GM12878 (cell line): ENCODE measurements at regions not wholly inside any gene's neighbourhood (a gene's known extent, or its start where the extent isn't known, plus 50 kb on each side); places are given as distances from the start of the nearest gene placed in this dataset.

Experiments
- ATAC-seq: fragments of 200-7000 bp; cut with Tn5 transposase; 3 replicates; pipeline ENCODE4 v1.9.1; 2020; ENCODE audit warnings: mild to moderate bottlenecking, moderate library complexity
- BruUV-seq: library from RNA; stranded (reverse); fragments of 400-500 nt; replicated peaks from 2 replicates; lab custom pipeline; 2021; lab: Mats Ljungman, UMichigan
- CTCF ChIA-PET: fragments of 300-600 bp; sonication (Branson Sonifier 250); formaldehyde crosslinking; extraction: SDS; loops from one replicate; lab custom pipeline; 2021; ENCODE audit warnings: inconsistent platforms; lab: Yijun Ruan, JAX
- POLR2A ChIA-PET: fragments of 350-600 bp; formaldehyde crosslinking; extraction: SDS; loops from one replicate; lab custom pipeline; 2021; ENCODE audit warnings: inconsistent platforms; lab: Charles Lee
- RAD21 ChIA-PET: fragments of 300-600 bp; sonication (Branson Sonifier 250); formaldehyde crosslinking; loops from one replicate; lab custom pipeline; 2023; ENCODE audit warnings: antibody characterized with exemption; ENCODE audit not compliant: unreplicated experiment; lab: Charles Lee
- SMC1A ChIA-PET: fragments of 300-600 bp; sonication (Branson Sonifier 250); formaldehyde crosslinking; loops from one replicate; lab custom pipeline; 2023; ENCODE audit not compliant: unreplicated experiment, uncharacterized antibody; lab: Charles Lee
- DNase-seq: peaks from one replicate; pipeline ENCODE4 v3.0.0-alpha.2; 2011; ENCODE audit warnings: low read depth, low spot score
- FAIRE-seq: peaks from 3 replicates; lab custom pipeline; 2011; peaks lifted over from hg19 to GRCh38; lab: Jason Lieb, UNC
- H2AFZ ChIP-seq: 2 replicates; pipeline ENCODE4 v1.6.0; 2011; ENCODE audit warnings: low read depth, low read length, control low read depth; ENCODE audit not compliant: control insufficient read depth
- H3K27ac ChIP-seq: 2 replicates; pipeline ENCODE4 v1.5.1; 2011; ENCODE audit warnings: control low read depth; ENCODE audit not compliant: control insufficient read depth, insufficient read depth
- H3K27me3 ChIP-seq, 2 experiments: replicated peaks in 1 of 2; 2 replicates each; pipeline versions ENCODE4 v1.6.0 to v1.6.1; 2011; ENCODE audit warnings: low read length in 1 of 2; ENCODE audit not compliant: control insufficient read depth in 2 of 2, insufficient read depth in 2 of 2
- H3K36me3 ChIP-seq, 2 experiments: 2 replicates each; pipeline ENCODE4 v1.5.1; 2011; ENCODE audit warnings: low read length in 1 of 2; ENCODE audit not compliant: control insufficient read depth in 2 of 2, insufficient read depth in 2 of 2
- H3K4me1 ChIP-seq: 2 replicates; pipeline ENCODE4 v1.6.1; 2011; ENCODE audit warnings: mild to moderate bottlenecking, low read length, moderate library complexity, mixed read lengths; ENCODE audit not compliant: control insufficient read depth, insufficient read depth
- H3K4me2 ChIP-seq: 2 replicates; pipeline ENCODE4 v1.6.0; 2011; ENCODE audit warnings: control low read depth; ENCODE audit not compliant: control insufficient read depth, insufficient read depth
- H3K4me3 ChIP-seq: fragments of 200-600 bp; sonication (generic); 2 replicates; pipeline ENCODE4 v1.5.1; 2016
- H3K79me2 ChIP-seq: 2 replicates; pipeline ENCODE4 v1.6.0; 2011; ENCODE audit warnings: low read length; ENCODE audit not compliant: control insufficient read depth, insufficient read depth
- H3K9ac ChIP-seq: 2 replicates; pipeline ENCODE4 v1.8.0; 2011; ENCODE audit warnings: low read length, control low read depth, mixed read lengths; ENCODE audit not compliant: control insufficient read depth, insufficient read depth
- H3K9me3 ChIP-seq: replicated peaks from 3 replicates; pipeline ENCODE4 v1.5.1; 2011; ENCODE audit warnings: mild to moderate bottlenecking, low read length; ENCODE audit not compliant: control insufficient read depth, insufficient read depth
- H4K20me1 ChIP-seq: 2 replicates; pipeline ENCODE4 v1.6.0; 2011; ENCODE audit not compliant: control insufficient read depth, insufficient read depth
- FOXK2 ChIP-seq: fragments of 450-650 bp; IDR thresholded peaks from 2 replicates; pipeline ENCODE4 v1.6.1; 2017; ENCODE audit warnings: mild to moderate bottlenecking, moderate library complexity
- IKZF2 ChIP-seq, 2 experiments: fragments of 450-650 bp; IDR thresholded peaks; 2 replicates each; pipeline ENCODE4 v1.6.1; 2017; ENCODE audit warnings: mild to moderate bottlenecking in 2 of 2, moderate library complexity in 2 of 2
- KAT2A ChIP-seq: conservative IDR thresholded peaks from 2 replicates; pipeline ENCODE4 v1.6.1; 2011; ENCODE audit warnings: low read depth, low read length; ENCODE audit not compliant: control insufficient read depth
- YBX1 ChIP-seq: fragments of 450-650 bp; IDR thresholded peaks from 2 replicates; pipeline ENCODE4 v1.6.1; 2016; ENCODE audit warnings: antibody characterized with exemption
- WGBS: methylation state at CpG from one replicate; pipeline ENCODE4 v1.1.6; 2016; ENCODE audit warnings: low lambda C conversion rate; ENCODE audit not compliant: insufficient replicate concordance, insufficient coverage; ENCODE audit errors: missing lambda C conversion rate; 5-methylcytosine and 5-hydroxymethylcytosine counted together
- in situ Hi-C: fragments of 300-500 bp; cut with MboI; formaldehyde crosslinking; loops from 9 replicates; pipeline ENCODE4 v1.14.3; 2018; ENCODE audit warnings: mixed read lengths
- intact Hi-C: fragments of 100-400 bp; cut with micrococcal nuclease; formaldehyde crosslinking; loops from one replicate; pipeline ENCODE4 v1.14.2; 2022; ENCODE audit not compliant: unreplicated experiment
- TF ChIP-seq, protein P1 (sequence below): IDR thresholded peaks from 2 replicates; pipeline ENCODE4 v1.6.1; 2011; ENCODE audit warnings: low read depth, mild to moderate bottlenecking, low read length, moderate library complexity, borderline replicate concordance; ENCODE audit errors: extremely low read depth
- TF ChIP-seq, protein P2 (sequence below): IDR thresholded peaks from 2 replicates; pipeline ENCODE4 v1.6.1; 2011; ENCODE audit warnings: borderline replicate concordance, low read depth, mild to moderate bottlenecking, moderate library complexity, low read length; ENCODE audit not compliant: insufficient read depth, poor library complexity, severe bottlenecking

DNA sequence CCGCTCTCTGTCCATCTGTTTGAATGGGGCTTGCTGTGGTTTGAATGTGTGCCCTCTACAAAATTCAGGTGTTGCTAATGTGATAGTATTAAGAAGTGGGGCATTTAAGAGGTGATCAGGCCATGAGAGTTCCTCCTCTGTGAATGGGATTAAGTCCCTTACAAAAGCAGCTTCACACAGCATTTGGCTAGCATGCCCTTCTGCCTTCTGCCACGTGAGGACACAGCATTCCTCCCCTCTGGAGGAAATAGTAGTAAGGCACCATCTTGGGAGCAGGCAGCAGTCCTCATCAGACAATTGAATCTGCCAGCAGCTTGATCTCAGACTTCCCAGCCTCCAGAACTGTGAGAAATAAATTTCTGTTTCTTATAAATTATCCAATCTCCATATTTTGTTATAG lies 540.2 kb downstream of the CSNK1G3 start:
- H3K27ac ChIP-seq, result no peak overlapping the region
- DNase-seq (no peak), FAIRE-seq (no peak), ATAC-seq (no peak)
- no peaks in the 10 kb centered on the region for H3K36me3 ChIP-seq
- ChIA-PET CTCF (interaction anchor here (1.6 to 2.5 kb wide), 2 partner anchors 8 to 10 kb away, joined by 4 to 9 read pairs; no protein-coding TSS in a partner anchor), POLR2A (interaction anchor here (1.6 kb wide), 1 partner anchor 17 kb away, joined by 4 read pairs; no protein-coding TSS in a partner anchor), RAD21 (interaction anchor here (0.7 to 2.7 kb wide), 2 partner anchors 17 to 74 kb away, joined by 3 to 14 read pairs; no protein-coding TSS in a partner anchor), SMC1A (interaction anchor here (0.5 to 2.4 kb wide), 8 partner anchors 9 to 94 kb away, joined by 3 to 13 read pairs (median 4); no protein-coding TSS in a partner anchor)
- no peaks in the 10 kb centered on the region for H4K20me1 ChIP-seq
- WGBS, result 58% methylated on average over 2 of the region's 2 CpGs
- in situ Hi-C loops (no loop called here), intact Hi-C loops (loop anchor here (10.0 kb wide), 2 partner anchors 387 to 593 kb away; no protein-coding TSS in a partner anchor)
- BruUV-seq, result no TSS peak
- H3K9me3 ChIP-seq, result peaks cover 4% of the 10 kb centered on the region; the same call in 2 of the 3 replicates
- H3K27me3 ChIP-seq, result no peaks in the 10 kb centered on the region
- no peaks in the 10 kb centered on the region for H3K79me2 ChIP-seq
- no peak overlapping the region for H3K4me2 ChIP-seq
- no peak overlapping the region for H2AFZ ChIP-seq
- TF ChIP-seq YBX1 (no peak), FOXK2 (no peak), IKZF2 (IDR thresholded peaks at IDR 0.05) (no peak)
- TF ChIP-seq, protein P1, sequence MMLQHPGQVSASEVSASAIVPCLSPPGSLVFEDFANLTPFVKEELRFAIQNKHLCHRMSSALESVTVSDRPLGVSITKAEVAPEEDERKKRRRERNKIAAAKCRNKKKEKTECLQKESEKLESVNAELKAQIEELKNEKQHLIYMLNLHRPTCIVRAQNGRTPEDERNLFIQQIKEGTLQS, result no peak
- peaks cover 31% of the 10 kb centered on the region for H3K4me1 ChIP-seq
- H3K4me3 ChIP-seq, result no peak overlapping the region
- no peak overlapping the region for H3K9ac ChIP-seq

DNA sequence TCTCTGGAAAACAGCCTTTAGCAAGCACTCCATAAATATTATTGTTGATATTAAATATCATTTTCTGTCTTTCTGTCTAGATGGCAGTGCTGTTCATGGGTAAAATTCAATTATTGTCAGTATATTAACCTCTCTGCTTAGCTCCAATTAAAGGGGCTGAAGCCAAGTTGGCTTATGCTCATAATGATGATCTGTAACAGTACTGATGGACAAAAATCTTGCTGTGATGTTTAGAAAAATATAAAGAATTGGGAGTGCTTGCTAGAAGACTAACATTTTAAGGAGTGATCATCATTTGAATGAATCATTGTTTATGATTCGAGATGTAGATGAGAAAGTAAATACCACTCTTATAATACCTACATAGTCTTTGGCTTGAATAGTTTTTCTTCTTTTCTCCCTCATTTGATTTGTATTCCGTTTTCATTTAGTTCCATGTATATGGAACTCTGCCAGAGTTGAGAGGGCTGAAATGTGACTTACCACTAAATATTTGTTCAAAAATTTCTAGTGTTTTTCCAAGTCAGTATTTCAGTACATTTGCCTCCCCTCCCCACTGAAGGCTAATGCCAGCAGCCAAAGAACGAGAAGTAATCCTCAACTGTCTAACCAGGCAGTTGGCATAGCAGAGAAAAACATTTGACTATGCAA lies 538.3 kb downstream of the CSNK1G3 start:
- 36% methylated on average over 3 of the region's 3 CpGs for WGBS
- Histone ChIP-seq H3K27ac (no peak overlapping the region), H3K4me3 (no peak overlapping the region), H3K9me3 (no peaks in the 10 kb centered on the region; the same call in 2 of the 3 replicates), H3K36me3 (no peaks in the 10 kb centered on the region), H3K27me3 (no peaks in the 10 kb centered on the region), H3K79me2 (no peaks in the 10 kb centered on the region), H2AFZ (no peak overlapping the region), H4K20me1 (no peaks in the 10 kb centered on the region)
- DNase-seq, result no peak
- POLR2A ChIA-PET, result no interaction called here
- SMC1A ChIA-PET, result interaction anchor here (1.1 kb wide), 1 partner anchor 27 kb away, joined by 3 read pairs; no protein-coding TSS in a partner anchor
- BruUV-seq, result no TSS peak
- RAD21 ChIA-PET, result interaction anchor here (0.7 kb wide), 1 partner anchor 15 kb away, joined by 3 read pairs; no protein-coding TSS in a partner anchor
- CTCF ChIA-PET, result no interaction called here
- in situ Hi-C loops, result no loop called here
- intact Hi-C loops, result loop anchor here (10.0 kb wide), 2 partner anchors 385 to 595 kb away; no protein-coding TSS in a partner anchor
- ATAC-seq, result no peak
- TF ChIP-seq, protein P1, result no peak
- TF ChIP-seq, protein P2, sequence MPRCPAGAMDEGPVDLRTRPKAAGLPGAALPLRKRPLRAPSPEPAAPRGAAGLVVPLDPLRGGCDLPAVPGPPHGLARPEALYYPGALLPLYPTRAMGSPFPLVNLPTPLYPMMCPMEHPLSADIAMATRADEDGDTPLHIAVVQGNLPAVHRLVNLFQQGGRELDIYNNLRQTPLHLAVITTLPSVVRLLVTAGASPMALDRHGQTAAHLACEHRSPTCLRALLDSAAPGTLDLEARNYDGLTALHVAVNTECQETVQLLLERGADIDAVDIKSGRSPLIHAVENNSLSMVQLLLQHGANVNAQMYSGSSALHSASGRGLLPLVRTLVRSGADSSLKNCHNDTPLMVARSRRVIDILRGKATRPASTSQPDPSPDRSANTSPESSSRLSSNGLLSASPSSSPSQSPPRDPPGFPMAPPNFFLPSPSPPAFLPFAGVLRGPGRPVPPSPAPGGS, result no peak
- TF ChIP-seq KAT2A, result no peak
- TF ChIP-seq, all 136 proteins: peak for 0
- Histone ChIP-seq H3K4me1 (peaks cover 11% of the 10 kb centered on the region), H3K9ac (no peak overlapping the region), H3K4me2 (no peak overlapping the region)
- no peak for FAIRE-seq
